ENCODE measurements at regions not wholly inside any gene's neighbourhood (a gene's known extent, or its start where the extent isn't known, plus 50 kb on each side); places are given as distances from the start of the nearest gene placed in this dataset.
"Not testable (repeated sequence)": the region's sequence is repeated elsewhere in the genome, so short reads cannot be mapped to it uniquely, and the experiment has no call there.

GRCh38 chr15:75116143-75116542 lies 85.5 kb upstream of the C15orf39 start:
- not testable (repeated sequence) for TF ChIP-seq POLR2A (IDR thresholded peaks at IDR 0.05; ENCODE audit: low read length); GATA1 (IDR thresholded peaks at IDR 0.05; ENCODE audit: low read depth, low read length)

Data from erythroblast (primary cell).